IMR-90 (cell line): ENCODE measurements at regions not wholly inside any gene's neighbourhood (a gene's known extent, or its start where the extent isn't known, plus 50 kb on each side); places are given as distances from the start of the nearest gene placed in this dataset.

Experiments
- ATAC-seq: fragments of 200-7000 bp; cut with Tn5 transposase; 2 replicates; pipeline ENCODE4 v1.9.1; 2020; ENCODE audit warnings: low read depth, mild to moderate bottlenecking, moderate library complexity
- BruUV-seq: library from RNA; stranded (reverse); fragments of 400-500 nt; replicated peaks from 2 replicates; lab custom pipeline; 2021; lab: Mats Ljungman, UMichigan
- CTCF ChIA-PET: fragments of 300-600 bp; formaldehyde crosslinking; extraction: SDS; loops from one replicate; lab custom pipeline; 2021; ENCODE audit warnings: antibody characterized with exemption; lab: Yijun Ruan, JAX
- POLR2A ChIA-PET: fragments of 300-600 bp; sonication (Branson Sonifier 250); formaldehyde crosslinking; loops from one replicate; lab custom pipeline; 2022; ENCODE audit warnings: antibody characterized with exemption; ENCODE audit not compliant: unreplicated experiment; lab: Charles Lee
- DNase-seq: peaks from one replicate; pipeline ENCODE4 v3.0.0; 2013
- H2AFZ ChIP-seq: replicated peaks from 2 replicates; pipeline ENCODE3; 2013; ENCODE audit warnings: low read length, mild to moderate bottlenecking; ENCODE audit not compliant: poor library complexity
- H2AK5ac ChIP-seq: 2 replicates; pipeline ENCODE4 v1.6.1; 2013; ENCODE audit warnings: low read depth, low read length, inconsistent platforms
- H2AK9ac ChIP-seq: replicated peaks from 2 replicates; pipeline ENCODE3; 2013; ENCODE audit warnings: mild to moderate bottlenecking, low read depth, low read length, moderate library complexity; ENCODE audit not compliant: poor library complexity
- H2BK120ac ChIP-seq: 2 replicates; pipeline ENCODE4 v1.6.1; 2013; ENCODE audit warnings: low read depth, low read length, inconsistent platforms
- H2BK15ac ChIP-seq: 3 replicates; pipeline ENCODE4 v1.6.1; 2013; ENCODE audit warnings: low read depth, low read length, inconsistent platforms
- H2BK20ac ChIP-seq: 2 replicates; pipeline ENCODE4 v1.6.1; 2013; ENCODE audit warnings: low read depth, mild to moderate bottlenecking, inconsistent platforms, low read length, moderate library complexity
- H2BK5ac ChIP-seq: 2 replicates; pipeline ENCODE4 v1.6.1; 2013; ENCODE audit warnings: mild to moderate bottlenecking, low read depth, low read length, inconsistent platforms; ENCODE audit not compliant: poor library complexity, severe bottlenecking
- H3K14ac ChIP-seq: replicated peaks from 2 replicates; pipeline ENCODE4 v1.6.1; 2013; ENCODE audit warnings: low read depth, low read length, inconsistent platforms
- H3K18ac ChIP-seq: 2 replicates; pipeline ENCODE4 v1.6.1; 2013; ENCODE audit warnings: low read depth, low read length, control low read depth
- H3K23ac ChIP-seq: 2 replicates; pipeline ENCODE4 v1.6.1; 2013; ENCODE audit warnings: low read depth, low read length, inconsistent platforms
- H3K27ac ChIP-seq: 2 replicates; pipeline ENCODE4 v1.5.1; 2013; ENCODE audit warnings: mild to moderate bottlenecking, control low read depth, low read length; ENCODE audit not compliant: insufficient read depth
- H3K27me3 ChIP-seq: 2 replicates; pipeline ENCODE4 v1.6.1; 2013; ENCODE audit warnings: low read length; ENCODE audit not compliant: control insufficient read depth, insufficient read depth
- H3K36me3 ChIP-seq: 2 replicates; pipeline ENCODE4 v1.6.1; 2013; ENCODE audit warnings: low read length, mixed read lengths; ENCODE audit not compliant: control insufficient read depth, insufficient read depth
- H3K4ac ChIP-seq: 2 replicates; pipeline ENCODE4 v1.6.1; 2013; ENCODE audit warnings: low read depth, low read length, inconsistent platforms
- H3K4me1 ChIP-seq: 2 replicates; pipeline ENCODE4 v1.6.1; 2013; ENCODE audit warnings: low read length, mixed read lengths; ENCODE audit not compliant: control insufficient read depth, insufficient read depth
- H3K4me2 ChIP-seq: 2 replicates; pipeline ENCODE4 v1.6.1; 2013; ENCODE audit warnings: low read depth, mild to moderate bottlenecking, control low read depth, low read length, moderate library complexity
- H3K4me3 ChIP-seq: 2 replicates; pipeline ENCODE4 v1.5.1; 2013; ENCODE audit warnings: low read depth, mild to moderate bottlenecking, control low read depth, low read length, moderate library complexity; ENCODE audit not compliant: insufficient read depth
- H3K56ac ChIP-seq: 2 replicates; pipeline ENCODE4 v1.6.1; 2013; ENCODE audit warnings: low read length, inconsistent platforms; ENCODE audit not compliant: insufficient read depth; ENCODE audit errors: extremely low read depth
- H3K79me1 ChIP-seq, 2 experiments: 2 replicates each; pipeline ENCODE4 v1.6.1; 2013; ENCODE audit warnings: low read length in 2 of 2, inconsistent platforms in 1 of 2, low read depth in 1 of 2
- H3K9ac ChIP-seq: 2 replicates; pipeline ENCODE4 v1.6.1; 2013; ENCODE audit warnings: low read depth, low read length, control low read depth
- H3K9me1 ChIP-seq: 2 replicates; pipeline ENCODE4 v1.6.1; 2013; ENCODE audit warnings: low read length, inconsistent platforms; ENCODE audit not compliant: insufficient read depth
- H3K9me3 ChIP-seq: 2 replicates; pipeline ENCODE4 v1.6.1; 2013; ENCODE audit warnings: low read length; ENCODE audit not compliant: control insufficient read depth, insufficient read depth
- H4K20me1 ChIP-seq: 2 replicates; pipeline ENCODE4 v1.6.1; 2013; ENCODE audit warnings: low read length, inconsistent platforms; ENCODE audit not compliant: insufficient read depth
- H4K5ac ChIP-seq: 2 replicates; pipeline ENCODE4 v1.6.1; 2013; ENCODE audit warnings: mild to moderate bottlenecking, low read depth, low read length, control low read depth
- H4K8ac ChIP-seq, 2 experiments: 2 replicates each; pipeline ENCODE4 v1.6.1; 2013; ENCODE audit warnings: low read depth in 2 of 2, low read length in 2 of 2, control low read depth in 1 of 2, inconsistent platforms in 1 of 2
- H4K91ac ChIP-seq: 2 replicates; pipeline ENCODE4 v1.6.1; 2013; ENCODE audit warnings: low read depth, low read length, inconsistent platforms; ENCODE audit not compliant: insufficient read depth
- BHLHE40 ChIP-seq: fragments of 150-350 bp; IDR thresholded peaks from 2 replicates; pipeline ENCODE4 v1.6.1; 2016; ENCODE audit warnings: mild to moderate bottlenecking, low read depth, low read length
- CEBPB ChIP-seq: IDR thresholded peaks from 2 replicates; pipeline ENCODE4 v1.6.1; 2012; ENCODE audit warnings: low read depth, low read length, improper control_type of control experiment
- CHD1 ChIP-seq: IDR thresholded peaks from 2 replicates; pipeline ENCODE4 v1.6.1; 2012; ENCODE audit warnings: low read depth, low read length, improper control_type of control experiment
- CTCF ChIP-seq: conservative IDR thresholded peaks from 2 replicates; pipeline ENCODE4 v1.5.1; 2012; ENCODE audit warnings: mild to moderate bottlenecking, low read depth, low read length, improper control_type of control experiment
- ELK1 ChIP-seq: fragments of 150-350 bp; IDR thresholded peaks from 2 replicates; pipeline ENCODE4 v1.6.1; 2016; ENCODE audit warnings: low read depth, mild to moderate bottlenecking, low read length, moderate library complexity, borderline replicate concordance
- FOS ChIP-seq: fragments of 150-350 bp; IDR thresholded peaks from 2 replicates; pipeline ENCODE4 v1.6.1; 2016; ENCODE audit warnings: low read depth, low read length
- MAFK ChIP-seq: IDR thresholded peaks from 2 replicates; pipeline ENCODE4 v1.6.1; 2012; ENCODE audit warnings: low read depth, low read length, improper control_type of control experiment
- MAZ ChIP-seq: IDR thresholded peaks from 2 replicates; pipeline ENCODE4 v1.6.1; 2012; ENCODE audit warnings: low read depth, mild to moderate bottlenecking, low read length, improper control_type of control experiment, moderate library complexity, borderline replicate concordance
- MXI1 ChIP-seq: IDR thresholded peaks from 2 replicates; pipeline ENCODE4 v1.6.1; 2012; ENCODE audit warnings: low read depth, mild to moderate bottlenecking, low read length, moderate library complexity, borderline replicate concordance
- NFE2L2 ChIP-seq: fragments of 150-350 bp; IDR thresholded peaks from 2 replicates; pipeline ENCODE4 v1.6.1; 2016; ENCODE audit warnings: low read depth, mild to moderate bottlenecking, low read length
- POLR2A ChIP-seq: IDR thresholded peaks from 2 replicates; pipeline ENCODE4 v1.6.1; 2012; ENCODE audit warnings: mild to moderate bottlenecking, low read depth, low read length
- RAD21 ChIP-seq: IDR thresholded peaks from 2 replicates; pipeline ENCODE4 v1.6.1; 2012; ENCODE audit warnings: low read length, improper control_type of control experiment
- RCOR1 ChIP-seq: IDR thresholded peaks from 2 replicates; pipeline ENCODE4 v1.6.1; 2012; ENCODE audit warnings: mild to moderate bottlenecking, low read length, improper control_type of control experiment; ENCODE audit not compliant: insufficient replicate concordance
- RFX5 ChIP-seq: IDR thresholded peaks from 2 replicates; pipeline ENCODE4 v1.8.0; 2012; ENCODE audit warnings: low read depth, mild to moderate bottlenecking, low read length, moderate library complexity
- SMC3 ChIP-seq: fragments of 150-350 bp; IDR thresholded peaks from 2 replicates; pipeline ENCODE4 v1.6.1; 2016; ENCODE audit warnings: low read depth, mild to moderate bottlenecking, antibody characterized with exemption, low read length, moderate library complexity
- USF2 ChIP-seq: fragments of 150-350 bp; IDR thresholded peaks from 2 replicates; pipeline ENCODE4 v1.6.1; 2017; ENCODE audit warnings: mild to moderate bottlenecking, antibody characterized with exemption, low read length, low read depth
- WGBS, 2 experiments: methylation state at CpG; one replicate each; pipeline versions ENCODE4 v1.1.5 to v1.1.7; 2013; ENCODE audit warnings: missing lambda C conversion rate in 2 of 2; ENCODE audit not compliant: insufficient read length in 1 of 2; ENCODE audit errors: extremely low coverage in 2 of 2; 5-methylcytosine and 5-hydroxymethylcytosine counted together
- dilution Hi-C: fragments of 300-500 bp; cut with HindIII; formaldehyde crosslinking; loops from one replicate; pipeline ENCODE4 v1.14.3; 2018; ENCODE audit warnings: low sequenced_read_pairs; ENCODE audit not compliant: unreplicated experiment
- in situ Hi-C: fragments of 300-500 bp; cut with MboI; formaldehyde crosslinking; loops from 3 replicates; pipeline ENCODE4 v1.14.3; 2019; ENCODE audit warnings: low sequenced_read_pairs, inconsistent platforms, mixed read lengths
- intact Hi-C: fragments of 100-400 bp; cut with micrococcal nuclease; formaldehyde crosslinking; loops from 2 replicates; pipeline ENCODE4 v1.10.0; 2022

- Histone ChIP-seq H2BK120ac (no peak overlapping the region), H2BK5ac (no peak overlapping the region), H3K9me3 (no peaks in the 10 kb centered on the region), H2AK5ac (no peak overlapping the region), H3K27ac (no peak overlapping the region), H3K4me1 (no peaks in the 10 kb centered on the region), H3K27me3 (peaks cover 2% of the 10 kb centered on the region; the same call in 1 of the 2 replicates), H3K4me2 (no peak overlapping the region), H2BK20ac (no peak overlapping the region), H3K4ac (no peak overlapping the region), H4K91ac (no peak overlapping the region), H2AFZ (no peak overlapping the region), H4K20me1 (no peaks in the 10 kb centered on the region), H2BK15ac (no peak overlapping the region), H3K4me3 (no peak overlapping the region), H3K36me3 (no peaks in the 10 kb centered on the region), H3K23ac (no peak overlapping the region), H3K56ac (no peak overlapping the region), H3K9me1 (no peaks in the 10 kb centered on the region), H2AK9ac (no peak overlapping the region), H3K14ac (no peak overlapping the region), H4K5ac (no peak overlapping the region), H3K9ac (no peak overlapping the region), H3K18ac (no peak overlapping the region), H4K8ac (no peak overlapping the region), H3K79me1 (no peaks in the 10 kb centered on the region)
- dilution Hi-C loops: no loop called here
- CTCF ChIA-PET: interaction anchor here (0.6 kb wide), 1 partner anchor 10 kb away, joined by 3 read pairs; no protein-coding TSS in a partner anchor
- POLR2A ChIA-PET: no interaction called here
- DNase-seq: no peak
- in situ Hi-C loops: no loop called here
- intact Hi-C loops: no loop called here
- BruUV-seq: no TSS peak
- ATAC-seq: no peak
- TF ChIP-seq MXI1: no peak
- TF ChIP-seq ELK1: no peak
- TF ChIP-seq RAD21: no peak
- TF ChIP-seq USF2: no peak
- TF ChIP-seq CHD1: no peak
- no peak for TF ChIP-seq NFE2L2
- TF ChIP-seq MAZ: no peak
- no peak for TF ChIP-seq SMC3
- TF ChIP-seq BHLHE40: no peak
- TF ChIP-seq RFX5: no peak
- no peak for TF ChIP-seq MAFK
- TF ChIP-seq CTCF: no peak
- TF ChIP-seq RCOR1: no peak
- no peak for TF ChIP-seq POLR2A
- no peak for TF ChIP-seq FOS
- TF ChIP-seq CEBPB: no peak
- WGBS, 2 experiments: 52% methylated on average over 2 of the region's 2 CpGs; no CpG with 5 or more reads in 1 of the 2 experiments
These were observed 80.3 kb downstream of the DDIT4L start for GRCh38 chr4:100109921-100110320.
